Stimulated activated CD4-positive, alpha-beta T cell treated with anti-CD3 and anti-CD28 coated beads, Interleukin-12 subunit alpha, Interleukin-12 subunit beta, amount 100 ng/mL, for 48 hours (primary cell): ENCODE measurements at regions not wholly inside any gene's neighbourhood (a gene's known extent, or its start where the extent isn't known, plus 50 kb on each side); places are given as distances from the start of the nearest gene placed in this dataset.
"Not testable (repeated sequence)": the region's sequence is repeated elsewhere in the genome, so short reads cannot be mapped to it uniquely, and the experiment has no call there.

Source experiments
- DNase-seq, 3 donors: peaks; one replicate each; pipeline ENCODE4 v3.0.0-alpha.2; 2020; ENCODE audit warnings: low read depth in 2 of 3, low spot score in 1 of 3

DNA sequence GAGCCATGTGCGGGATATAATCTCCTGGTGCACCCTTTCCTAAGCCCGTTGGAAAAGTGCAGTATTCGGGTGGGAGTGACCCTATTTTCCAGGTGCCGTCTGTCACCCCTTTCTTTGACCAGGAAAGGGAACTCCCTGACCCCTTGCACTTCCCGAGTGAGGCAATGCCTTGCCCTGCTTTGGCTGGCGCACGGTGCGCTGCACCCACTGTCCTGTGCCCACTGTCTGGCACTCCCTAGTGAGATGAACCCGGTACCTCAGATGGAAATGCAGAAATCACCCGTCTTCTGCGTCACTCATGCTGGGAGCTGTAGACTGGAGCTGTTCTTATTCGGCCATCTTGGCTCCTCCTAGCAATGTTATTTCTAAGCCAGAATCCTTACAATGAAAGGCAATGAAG, 121.1 kb downstream of the TAF11L14 start:
- not testable (repeated sequence) for DNase-seq

DNA sequence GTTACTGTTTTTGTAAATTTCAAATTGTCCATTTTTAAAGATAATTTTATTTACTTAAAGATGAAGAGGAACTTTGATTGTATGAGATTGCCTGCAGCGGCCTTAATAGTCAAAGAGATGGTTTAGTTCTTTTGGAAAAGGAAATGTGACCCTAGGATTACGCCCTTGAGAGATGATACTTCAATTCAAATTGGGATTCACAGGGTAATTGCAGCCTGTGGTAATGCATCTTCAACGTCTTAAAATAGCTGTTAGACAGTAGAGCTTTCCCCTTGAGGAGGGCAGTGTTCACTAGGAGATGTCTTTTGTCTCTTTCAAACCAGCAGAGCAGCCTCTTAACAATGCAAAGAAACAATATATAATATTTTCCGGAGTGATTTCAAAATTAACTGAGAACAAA, 127.1 kb downstream of the TAF11L14 start:
- no peak for DNase-seq

DNA sequence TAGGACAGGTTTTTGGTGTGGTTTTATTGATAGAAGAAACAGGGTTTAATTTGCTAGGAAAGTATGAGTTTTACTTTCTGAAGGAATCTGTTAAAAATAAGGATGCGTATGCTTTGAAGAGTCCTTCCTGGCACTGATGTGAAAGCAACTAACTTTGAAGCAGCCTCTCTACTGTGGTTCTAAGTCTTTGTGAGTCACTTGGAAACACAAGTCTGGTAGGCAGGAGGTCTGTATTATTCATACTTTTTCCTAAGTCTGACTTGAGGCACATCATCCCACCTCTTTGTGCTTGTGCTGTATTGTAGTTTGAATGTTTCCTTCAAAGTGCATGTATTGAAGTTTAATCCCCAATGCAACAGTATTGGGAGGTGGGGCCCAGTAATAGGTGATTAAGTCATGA, 129.0 kb downstream of the TAF11L14 start:
- DNase-seq = no peak

DNA sequence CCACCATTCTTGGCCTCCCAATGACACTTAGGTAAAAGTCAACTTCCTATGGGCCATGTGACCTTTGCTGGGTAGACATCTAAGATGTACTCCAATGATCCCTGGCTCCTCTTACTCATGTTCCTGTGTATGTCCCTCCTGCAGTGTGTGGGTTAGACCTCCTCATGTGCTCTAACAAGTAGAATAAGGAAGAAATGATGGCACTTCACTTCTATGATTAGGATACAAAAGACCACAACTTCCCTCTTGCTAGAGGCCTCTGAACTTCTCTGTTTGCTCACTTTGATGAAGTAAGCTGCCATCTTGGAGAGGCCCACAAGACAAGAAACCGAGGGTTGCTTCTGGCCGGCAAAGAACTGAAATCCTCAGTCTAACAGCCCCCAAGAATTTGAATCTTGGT, 131.8 kb downstream of the TAF11L14 start:
- no peak for DNase-seq

- DNase-seq = no peak
Measured at GRCh38 chr5:17769277-17769676, 135.0 kb downstream of the TAF11L14 start.

GRCh38 chr5:17772232-17772631, 138.0 kb downstream of the TAF11L14 start:
- DNase-seq = no peak

DNA sequence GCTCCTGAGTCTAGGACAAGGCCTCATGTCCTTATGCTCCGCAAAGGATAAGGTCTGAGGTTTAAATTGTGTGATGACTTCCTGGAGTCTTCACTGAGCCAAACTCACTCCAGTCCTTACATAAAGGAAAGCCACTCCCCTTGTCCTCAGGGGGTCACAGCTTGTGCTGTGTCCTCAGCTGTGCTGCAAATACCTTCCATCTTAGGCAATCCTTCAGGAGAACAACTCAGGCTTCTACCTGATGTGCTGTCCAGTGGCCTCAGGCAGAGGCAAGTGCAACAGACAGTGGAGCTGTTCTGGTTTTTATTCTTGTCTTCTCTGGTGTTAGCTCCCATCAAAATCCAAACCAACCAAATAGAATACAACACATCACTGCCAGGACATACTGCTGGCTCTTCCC, 151.5 kb downstream of the TAF11L14 start:
- no peak for DNase-seq

DNA sequence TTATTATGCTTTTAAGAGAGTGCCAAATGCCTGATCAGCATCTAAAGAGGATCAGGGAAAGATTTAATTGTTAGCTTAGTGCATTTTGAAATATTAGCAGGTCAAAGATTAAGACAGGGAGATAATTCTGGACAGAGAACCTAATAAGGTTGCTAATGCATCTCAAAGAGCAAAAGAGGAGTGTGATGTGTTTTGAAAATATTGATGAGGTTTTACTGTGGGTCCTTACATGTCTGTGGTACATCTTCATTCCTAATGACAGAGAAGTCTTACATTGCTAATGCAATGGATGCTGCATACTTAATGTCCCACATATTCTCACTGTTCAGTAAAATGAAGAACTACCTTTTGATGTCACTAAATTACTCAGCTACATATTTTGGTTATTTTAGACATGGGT, 154.1 kb downstream of the TAF11L14 start:
- DNase-seq = no peak

GRCh38 chr5:17794201-17794600, 159.9 kb downstream of the TAF11L14 start:
- DNase-seq = no peak

- no peak for DNase-seq
Measured at GRCh38 chr5:17794815-17795214, 160.6 kb downstream of the TAF11L14 start.

GRCh38 chr5:17796142-17796541, 161.9 kb downstream of the TAF11L14 start:
- no peak for DNase-seq

GRCh38 chr5:17796757-17797396, 162.6 kb downstream of the TAF11L14 start:
- DNase-seq = no peak

DNA sequence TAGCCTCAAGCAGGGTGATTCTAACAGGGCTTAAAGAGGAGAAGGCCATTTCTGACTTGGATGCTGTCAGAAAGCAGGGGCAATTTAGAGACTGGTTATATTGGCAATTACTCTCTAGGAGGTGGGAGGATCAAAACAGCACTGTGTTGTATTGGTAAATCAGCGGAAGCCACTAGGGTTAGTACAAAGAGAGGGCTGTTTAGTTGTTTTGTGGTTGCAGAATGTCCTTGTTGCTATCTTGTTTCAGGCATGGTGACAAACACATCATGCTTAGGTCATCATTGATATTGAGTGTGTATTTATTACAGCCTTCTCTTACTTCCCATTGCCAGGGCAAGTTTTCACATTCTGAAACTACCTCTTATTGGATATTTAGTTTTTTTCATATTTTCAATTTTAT, 165.3 kb downstream of the TAF11L14 start:
- DNase-seq = no peak

- no peak for DNase-seq
Measured at GRCh38 chr5:17801595-17801994, 167.3 kb downstream of the TAF11L14 start.

DNA sequence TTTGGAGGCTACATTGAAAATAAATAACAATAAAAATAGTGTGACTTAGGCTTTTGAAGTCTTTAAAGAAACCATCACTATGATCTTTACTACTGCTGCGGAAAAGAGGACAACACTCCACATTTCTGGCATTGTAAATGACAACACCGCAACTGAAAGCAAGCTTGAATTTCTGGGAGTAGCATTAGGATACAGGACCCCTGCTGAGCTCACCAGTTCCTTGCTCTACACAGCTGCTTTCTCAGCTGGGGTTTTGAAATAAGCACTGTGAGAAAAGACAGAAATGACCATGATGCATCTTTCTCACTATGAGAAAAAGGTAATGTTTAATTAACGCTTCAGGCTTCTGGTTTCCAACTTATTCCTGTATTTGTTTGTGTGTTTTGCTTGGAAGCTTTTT, 168.0 kb downstream of the TAF11L14 start:
- DNase-seq = no peak

GRCh38 chr5:17803971-17804370, 169.7 kb downstream of the TAF11L14 start:
- no peak for DNase-seq

DNA sequence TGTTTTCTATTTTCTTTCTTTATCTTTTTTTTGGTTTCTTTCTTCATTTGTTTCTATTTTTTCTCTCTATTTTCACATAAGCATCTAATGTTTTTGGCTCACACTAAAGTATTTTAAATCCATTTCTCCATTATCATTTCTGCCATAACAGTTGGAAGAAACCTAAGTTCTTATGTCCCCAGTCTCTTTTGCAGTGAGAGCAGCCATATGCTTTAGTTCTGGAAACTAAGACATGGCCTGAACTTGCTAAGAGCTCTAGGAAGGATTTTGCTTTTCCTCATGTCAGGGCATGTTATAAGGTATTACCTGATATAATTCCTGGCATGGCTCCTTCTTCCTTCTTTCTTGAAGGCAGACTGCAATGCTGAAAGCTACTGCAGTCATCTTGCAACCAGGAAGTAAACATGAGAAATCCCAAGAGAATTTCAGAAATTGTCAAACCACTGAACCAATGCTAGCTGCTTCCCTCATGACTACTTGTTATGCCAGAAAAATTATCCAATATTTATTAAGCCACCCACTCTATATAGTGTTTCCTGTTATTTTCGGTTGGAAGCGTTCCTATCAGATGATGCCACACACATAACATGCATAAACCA, 171.1 kb downstream of the TAF11L14 start:
- no peak for DNase-seq

DNA sequence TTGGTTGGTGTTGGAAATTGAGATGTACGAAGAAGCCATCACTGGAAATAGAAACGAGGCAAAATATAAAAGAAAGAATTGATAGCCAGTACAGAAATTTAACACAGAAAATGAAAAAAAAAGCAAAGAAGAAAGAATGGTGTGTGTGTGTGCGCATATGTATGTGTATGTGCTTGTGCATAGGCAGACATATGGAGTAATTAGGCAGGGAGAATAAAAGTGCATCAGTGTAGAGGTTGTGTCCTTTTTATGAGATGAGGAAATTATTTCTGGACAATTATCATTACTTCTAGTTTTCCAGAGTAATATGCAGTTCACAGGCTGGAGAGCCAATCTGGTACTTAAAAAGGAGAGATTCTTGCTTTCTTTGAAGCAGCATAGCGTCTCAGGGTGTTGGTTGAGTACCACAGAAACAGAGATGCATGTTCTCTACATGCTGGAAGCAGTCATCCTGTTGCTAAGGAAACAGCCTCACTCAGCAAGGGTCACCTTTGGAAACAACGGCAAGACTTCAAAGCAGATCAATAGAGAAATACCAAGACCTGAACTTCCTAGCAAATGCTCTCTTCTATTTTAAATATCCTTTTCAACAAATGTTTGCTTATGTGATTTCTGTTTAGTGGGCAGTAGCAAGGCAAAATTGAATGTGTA, 172.7 kb downstream of the TAF11L14 start:
- DNase-seq = no peak

DNA sequence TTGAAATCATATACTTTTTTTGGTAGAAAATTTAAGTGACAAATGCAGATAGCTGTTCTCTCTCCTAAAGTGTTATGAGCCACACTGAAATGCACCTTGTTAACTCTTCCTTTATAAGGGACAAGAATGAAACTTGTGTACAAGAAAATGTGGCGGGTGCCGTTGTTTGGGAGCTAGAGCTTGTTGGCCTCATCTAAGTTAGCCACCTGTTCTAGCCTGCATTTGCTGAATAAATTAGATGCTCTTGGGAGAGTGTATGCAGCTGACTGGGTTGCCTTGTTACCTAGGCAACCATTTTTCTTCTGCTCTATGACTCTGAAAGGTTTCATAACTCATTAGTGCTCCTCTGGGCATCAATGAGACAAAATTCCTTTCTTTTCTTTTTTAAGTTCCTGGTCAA, 174.3 kb downstream of the TAF11L14 start:
- no peak for DNase-seq

DNA sequence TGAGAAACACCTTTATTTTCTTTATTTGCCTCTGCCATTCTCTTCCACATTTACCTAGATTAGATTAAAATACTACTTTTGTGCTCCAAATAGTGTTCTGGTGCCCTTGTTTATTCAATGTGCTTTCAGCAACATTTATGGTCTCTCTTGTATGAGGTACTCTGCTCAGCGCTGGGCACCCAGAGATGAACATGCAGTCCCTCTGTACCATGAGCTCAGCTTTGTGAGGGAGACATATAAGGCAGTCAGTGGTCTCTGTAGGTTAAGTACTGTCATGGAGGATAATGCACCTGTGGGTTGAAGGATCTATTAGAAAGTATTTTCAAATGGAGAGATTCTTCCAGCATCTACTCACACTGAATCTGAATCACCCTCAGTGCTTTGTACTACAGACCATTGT, 176.5 kb downstream of the TAF11L14 start:
- no peak for DNase-seq

DNA sequence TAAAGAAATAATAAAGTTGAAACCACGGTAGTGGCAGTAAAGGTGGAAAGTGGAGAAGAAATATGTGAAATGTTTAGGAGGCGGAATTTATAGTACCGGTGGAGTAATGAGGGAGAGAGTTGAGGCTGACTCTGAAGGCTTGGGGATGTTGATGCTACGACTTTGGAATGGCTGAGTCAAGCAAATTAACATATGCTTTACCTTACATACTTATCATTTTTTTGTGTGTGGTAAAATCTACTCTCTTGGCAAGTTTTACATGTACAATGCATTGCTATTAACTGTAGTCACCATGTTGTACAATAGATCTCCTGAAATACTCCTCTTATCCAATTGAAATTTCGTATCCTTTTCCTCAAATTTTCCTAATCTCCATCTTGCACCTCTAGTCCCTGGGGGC, 179.0 kb downstream of the TAF11L14 start:
- no peak for DNase-seq

DNA sequence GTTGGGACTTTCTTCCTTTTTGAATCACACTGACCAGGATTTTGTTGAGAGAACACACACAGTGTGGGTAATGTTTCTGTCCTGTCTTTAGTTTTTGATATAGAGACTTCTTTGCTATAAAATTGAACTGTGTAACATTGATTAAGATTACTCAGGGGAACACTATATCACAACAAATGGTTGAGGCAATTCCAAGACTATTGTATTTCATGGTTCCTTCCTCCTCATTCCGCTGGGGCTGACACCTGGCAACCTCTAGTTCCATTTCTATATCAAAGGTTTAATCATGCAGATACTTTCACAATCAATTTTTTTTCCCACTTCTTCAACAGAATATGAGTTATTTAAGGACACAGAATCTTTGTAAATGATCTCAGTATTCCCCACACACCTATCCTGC, 182.2 kb downstream of the TAF11L14 start:
- no peak for DNase-seq

- no peak for DNase-seq
Measured at GRCh38 chr5:17816944-17817343, 182.7 kb downstream of the TAF11L14 start.
